Panc1 (cell line): ENCODE measurements at regions not wholly inside any gene's neighbourhood (a gene's known extent, or its start where the extent isn't known, plus 50 kb on each side); places are given as distances from the start of the nearest gene placed in this dataset.

Experiments used
- POLR2AphosphoS5 ChIP-seq: IDR thresholded peaks from 2 replicates; pipeline ENCODE4 v1.6.1; 2012; ENCODE audit warnings: mild to moderate bottlenecking, low read depth, low read length, moderate library complexity
- TCF7L2 ChIP-seq: IDR thresholded peaks from 2 replicates; pipeline ENCODE4 v1.6.1; 2011; ENCODE audit warnings: mild to moderate bottlenecking, low read depth, low read length, inconsistent platforms
- TF ChIP-seq, protein P1 (sequence below): fragments of 450-650 bp; IDR thresholded peaks from 2 replicates; pipeline ENCODE4 v1.5.1; 2017; ENCODE audit warnings: mild to moderate bottlenecking
- TF ChIP-seq, protein P2 (sequence below), 2 experiments: IDR thresholded peaks; 2 replicates each; pipeline ENCODE4 v1.6.1; 2011 to 2012; ENCODE audit warnings: low read depth in 2 of 2, control low read depth in 1 of 2, low read length in 1 of 2, mild to moderate bottlenecking in 1 of 2, moderate library complexity in 1 of 2; ENCODE audit not compliant: insufficient read depth in 1 of 2

DNA sequence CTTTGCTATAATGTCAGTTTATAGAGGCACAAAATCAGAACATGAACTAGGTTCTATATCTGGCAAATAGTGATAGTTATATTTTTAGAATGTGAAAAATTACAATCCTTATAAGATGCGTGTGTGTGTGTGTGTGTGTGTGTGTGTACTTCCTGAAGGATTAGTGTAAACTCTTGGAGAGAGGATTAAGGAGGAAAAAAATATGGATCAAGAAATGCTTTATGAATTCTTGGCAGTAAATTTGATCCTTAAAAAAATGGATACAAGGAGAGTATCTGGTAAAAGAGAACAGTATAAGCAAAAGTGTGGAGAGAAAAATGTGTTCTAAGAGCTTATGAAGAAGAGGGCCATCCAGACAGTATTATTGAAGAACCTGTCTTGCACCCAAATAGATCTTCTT lies 484.3 kb downstream of the ADRA2A start:
- TF ChIP-seq, protein P1, sequence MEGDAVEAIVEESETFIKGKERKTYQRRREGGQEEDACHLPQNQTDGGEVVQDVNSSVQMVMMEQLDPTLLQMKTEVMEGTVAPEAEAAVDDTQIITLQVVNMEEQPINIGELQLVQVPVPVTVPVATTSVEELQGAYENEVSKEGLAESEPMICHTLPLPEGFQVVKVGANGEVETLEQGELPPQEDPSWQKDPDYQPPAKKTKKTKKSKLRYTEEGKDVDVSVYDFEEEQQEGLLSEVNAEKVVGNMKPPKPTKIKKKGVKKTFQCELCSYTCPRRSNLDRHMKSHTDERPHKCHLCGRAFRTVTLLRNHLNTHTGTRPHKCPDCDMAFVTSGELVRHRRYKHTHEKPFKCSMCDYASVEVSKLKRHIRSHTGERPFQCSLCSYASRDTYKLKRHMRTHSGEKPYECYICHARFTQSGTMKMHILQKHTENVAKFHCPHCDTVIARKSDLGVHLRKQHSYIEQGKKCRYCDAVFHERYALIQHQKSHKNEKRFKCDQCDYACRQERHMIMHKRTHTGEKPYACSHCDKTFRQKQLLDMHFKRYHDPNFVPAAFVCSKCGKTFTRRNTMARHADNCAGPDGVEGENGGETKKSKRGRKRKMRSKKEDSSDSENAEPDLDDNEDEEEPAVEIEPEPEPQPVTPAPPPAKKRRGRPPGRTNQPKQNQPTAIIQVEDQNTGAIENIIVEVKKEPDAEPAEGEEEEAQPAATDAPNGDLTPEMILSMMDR, result no peak
- TF ChIP-seq, protein P2, sequence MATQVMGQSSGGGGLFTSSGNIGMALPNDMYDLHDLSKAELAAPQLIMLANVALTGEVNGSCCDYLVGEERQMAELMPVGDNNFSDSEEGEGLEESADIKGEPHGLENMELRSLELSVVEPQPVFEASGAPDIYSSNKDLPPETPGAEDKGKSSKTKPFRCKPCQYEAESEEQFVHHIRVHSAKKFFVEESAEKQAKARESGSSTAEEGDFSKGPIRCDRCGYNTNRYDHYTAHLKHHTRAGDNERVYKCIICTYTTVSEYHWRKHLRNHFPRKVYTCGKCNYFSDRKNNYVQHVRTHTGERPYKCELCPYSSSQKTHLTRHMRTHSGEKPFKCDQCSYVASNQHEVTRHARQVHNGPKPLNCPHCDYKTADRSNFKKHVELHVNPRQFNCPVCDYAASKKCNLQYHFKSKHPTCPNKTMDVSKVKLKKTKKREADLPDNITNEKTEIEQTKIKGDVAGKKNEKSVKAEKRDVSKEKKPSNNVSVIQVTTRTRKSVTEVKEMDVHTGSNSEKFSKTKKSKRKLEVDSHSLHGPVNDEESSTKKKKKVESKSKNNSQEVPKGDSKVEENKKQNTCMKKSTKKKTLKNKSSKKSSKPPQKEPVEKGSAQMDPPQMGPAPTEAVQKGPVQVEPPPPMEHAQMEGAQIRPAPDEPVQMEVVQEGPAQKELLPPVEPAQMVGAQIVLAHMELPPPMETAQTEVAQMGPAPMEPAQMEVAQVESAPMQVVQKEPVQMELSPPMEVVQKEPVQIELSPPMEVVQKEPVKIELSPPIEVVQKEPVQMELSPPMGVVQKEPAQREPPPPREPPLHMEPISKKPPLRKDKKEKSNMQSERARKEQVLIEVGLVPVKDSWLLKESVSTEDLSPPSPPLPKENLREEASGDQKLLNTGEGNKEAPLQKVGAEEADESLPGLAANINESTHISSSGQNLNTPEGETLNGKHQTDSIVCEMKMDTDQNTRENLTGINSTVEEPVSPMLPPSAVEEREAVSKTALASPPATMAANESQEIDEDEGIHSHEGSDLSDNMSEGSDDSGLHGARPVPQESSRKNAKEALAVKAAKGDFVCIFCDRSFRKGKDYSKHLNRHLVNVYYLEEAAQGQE (IDR thresholded peaks at IDR 0.05; ENCODE audit: insufficient read depth in 1 of 2, low read depth in 2 of 2, low read length in 1 of 2), result no peak
- TF ChIP-seq POLR2AphosphoS5 (no peak), TCF7L2 (no peak)
